Right lobe of liver (tissue), 4 donors: ENCODE measurements at regions not wholly inside any gene's neighbourhood (a gene's known extent, or its start where the extent isn't known, plus 50 kb on each side); places are given as distances from the start of the nearest gene placed in this dataset.

Experiments
- POLR2A ChIP-seq: fragments of 450-650 bp; IDR thresholded peaks from one replicate; pipeline ENCODE4 v1.6.1; 2017; ENCODE audit warnings: antibody characterized with exemption, mild to moderate bottlenecking
- TF ChIP-seq, protein P1 (sequence below), 4 donors: fragments of 200-600 bp in 3 of 4; fragments of 450-650 bp in 1 of 4; IDR thresholded peaks; one replicate each; pipeline versions ENCODE4 v1.5.1 to v1.8.0; 2016 to 2022; ENCODE audit warnings: antibody characterized with exemption in 4 of 4, mild to moderate bottlenecking in 2 of 4
- donor health status: DM: no; HTN: no; CAD: no.
- donor health status: DM: no; HTN: no; CAD: no.
- donor health status: DM: no; HTN: yes; CAD: no.

GRCh38 chr1:166221316-166221715, 54.5 kb upstream of the FAM78B start:
- TF ChIP-seq, protein P1, sequence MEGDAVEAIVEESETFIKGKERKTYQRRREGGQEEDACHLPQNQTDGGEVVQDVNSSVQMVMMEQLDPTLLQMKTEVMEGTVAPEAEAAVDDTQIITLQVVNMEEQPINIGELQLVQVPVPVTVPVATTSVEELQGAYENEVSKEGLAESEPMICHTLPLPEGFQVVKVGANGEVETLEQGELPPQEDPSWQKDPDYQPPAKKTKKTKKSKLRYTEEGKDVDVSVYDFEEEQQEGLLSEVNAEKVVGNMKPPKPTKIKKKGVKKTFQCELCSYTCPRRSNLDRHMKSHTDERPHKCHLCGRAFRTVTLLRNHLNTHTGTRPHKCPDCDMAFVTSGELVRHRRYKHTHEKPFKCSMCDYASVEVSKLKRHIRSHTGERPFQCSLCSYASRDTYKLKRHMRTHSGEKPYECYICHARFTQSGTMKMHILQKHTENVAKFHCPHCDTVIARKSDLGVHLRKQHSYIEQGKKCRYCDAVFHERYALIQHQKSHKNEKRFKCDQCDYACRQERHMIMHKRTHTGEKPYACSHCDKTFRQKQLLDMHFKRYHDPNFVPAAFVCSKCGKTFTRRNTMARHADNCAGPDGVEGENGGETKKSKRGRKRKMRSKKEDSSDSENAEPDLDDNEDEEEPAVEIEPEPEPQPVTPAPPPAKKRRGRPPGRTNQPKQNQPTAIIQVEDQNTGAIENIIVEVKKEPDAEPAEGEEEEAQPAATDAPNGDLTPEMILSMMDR (IDR thresholded peaks at IDR 0.05): no peak
- no peak for TF ChIP-seq POLR2A
